ENCODE measurements at regions not wholly inside any gene's neighbourhood (a gene's known extent, or its start where the extent isn't known, plus 50 kb on each side); places are given as distances from the start of the nearest gene placed in this dataset.

- Mint-ChIP-seq H3K27ac (no peak overlapping the region), H3K4me1 (no peaks in the 10 kb centered on the region), H3K27me3 (peaks cover 37% of the 10 kb centered on the region), H3K9me3 (no peaks in the 10 kb centered on the region), H3K4me3 (no peak overlapping the region)
- DNase-seq (no peak), ATAC-seq (no peak)
Observed at GRCh38 chr13:100818711-100819110, 144.1 kb upstream of the TMTC4 start.

DNA sequence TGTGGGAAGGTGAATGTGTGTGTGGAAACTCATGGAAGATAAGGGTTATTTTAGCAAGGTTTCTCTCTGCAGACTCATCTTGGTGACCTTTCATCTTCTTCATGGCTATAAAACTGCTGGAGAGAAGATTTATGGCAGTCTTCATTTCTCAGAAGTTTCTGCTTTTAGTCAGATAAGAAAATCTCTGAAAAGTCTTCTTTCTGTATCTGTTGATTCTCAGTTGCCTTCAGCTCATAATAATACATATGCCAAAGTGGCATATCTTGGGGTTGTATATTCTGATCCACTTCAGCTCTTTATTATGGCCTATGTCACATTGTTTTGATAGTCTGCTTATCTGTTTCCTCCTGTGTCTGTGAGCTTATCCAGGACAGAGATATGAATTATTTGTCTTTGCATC, 143.3 kb upstream of the TMTC4 start:
- ATAC-seq (no peak), DNase-seq (no peak)
- H3K9me3 Mint-ChIP-seq: no peaks in the 10 kb centered on the region
- H3K27ac Mint-ChIP-seq: no peak overlapping the region
- H3K4me3 Mint-ChIP-seq: no peak overlapping the region
- H3K27me3 Mint-ChIP-seq: peaks cover 39% of the 10 kb centered on the region
- no peaks in the 10 kb centered on the region for H3K4me1 Mint-ChIP-seq

GRCh38 chr13:100815476-100816046, 141.0 kb upstream of the TMTC4 start:
- Mint-ChIP-seq H3K4me1 (no peaks in the 10 kb centered on the region), H3K27ac (no peak overlapping the region), H3K27me3 (peaks cover 52% of the 10 kb centered on the region), H3K9me3 (no peaks in the 10 kb centered on the region), H3K4me3 (no peak overlapping the region)
- DNase-seq (no peak), ATAC-seq (no peak)

GRCh38 chr13:100812982-100813584, 138.5 kb upstream of the TMTC4 start:
- Mint-ChIP-seq H3K27me3 (peaks cover 54% of the 10 kb centered on the region), H3K4me3 (no peak overlapping the region), H3K27ac (no peak overlapping the region), H3K9me3 (no peaks in the 10 kb centered on the region), H3K4me1 (no peaks in the 10 kb centered on the region)
- DNase-seq (no peak), ATAC-seq (no peak)

DNA sequence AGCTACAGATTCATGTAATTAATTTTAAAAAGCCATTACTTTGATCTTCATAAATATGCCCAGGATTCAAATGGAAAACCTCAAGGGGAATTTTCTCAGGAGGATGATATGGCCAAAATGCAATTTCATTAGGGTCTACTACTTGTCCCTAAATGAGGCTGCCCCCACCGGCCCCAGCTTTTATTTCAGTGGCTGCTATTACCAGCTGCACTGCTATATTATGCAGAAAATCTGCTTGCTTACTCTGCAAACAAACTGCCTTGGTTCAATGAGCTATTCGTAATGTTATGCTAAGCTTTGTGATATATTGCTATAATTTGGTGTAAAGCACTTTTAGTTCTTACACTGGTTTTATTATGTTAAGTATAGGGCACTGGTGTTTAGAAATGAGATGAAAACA, 137.3 kb upstream of the TMTC4 start:
- ATAC-seq (no peak), DNase-seq (no peak)
- Mint-ChIP-seq H3K4me1 (no peaks in the 10 kb centered on the region), H3K27ac (no peak overlapping the region), H3K4me3 (no peak overlapping the region), H3K27me3 (peaks cover 50% of the 10 kb centered on the region), H3K9me3 (no peaks in the 10 kb centered on the region)

GRCh38 chr13:100811024-100811865, 136.7 kb upstream of the TMTC4 start:
- H3K27ac Mint-ChIP-seq: no peak overlapping the region

DNA sequence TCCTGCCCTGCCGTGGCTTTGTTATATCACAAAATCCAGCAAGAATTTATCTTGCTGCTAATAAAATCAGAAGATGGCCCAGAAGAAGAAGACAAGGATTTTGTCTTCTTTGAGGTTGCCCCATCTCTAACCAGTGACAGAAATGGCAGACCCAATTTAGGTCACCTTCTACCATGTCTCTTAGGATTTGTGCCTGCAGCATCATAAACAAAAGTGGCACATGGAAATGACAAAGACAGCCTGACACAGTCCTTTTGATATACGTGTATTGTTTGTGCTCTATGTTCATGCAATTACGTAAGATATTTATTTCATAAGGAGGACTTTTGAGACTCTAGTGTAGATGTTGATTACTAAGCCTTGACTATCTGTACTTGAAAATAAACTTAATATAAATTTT, 135.9 kb upstream of the TMTC4 start:
- ATAC-seq (no peak), DNase-seq (no peak)
- Mint-ChIP-seq H3K9me3 (no peaks in the 10 kb centered on the region), H3K27me3 (peaks cover 54% of the 10 kb centered on the region), H3K4me1 (no peaks in the 10 kb centered on the region), H3K27ac (no peak overlapping the region), H3K4me3 (no peak overlapping the region)

More at GRCh38 chr13:100811024-100811865, 136.7 kb upstream of the TMTC4 start:
- H3K4me1 Mint-ChIP-seq: no peaks in the 10 kb centered on the region
- DNase-seq (no peak), ATAC-seq (no peak)
- H3K9me3 Mint-ChIP-seq: no peaks in the 10 kb centered on the region
- H3K27me3 Mint-ChIP-seq: peaks cover 53% of the 10 kb centered on the region
- no peak overlapping the region for H3K4me3 Mint-ChIP-seq

DNA sequence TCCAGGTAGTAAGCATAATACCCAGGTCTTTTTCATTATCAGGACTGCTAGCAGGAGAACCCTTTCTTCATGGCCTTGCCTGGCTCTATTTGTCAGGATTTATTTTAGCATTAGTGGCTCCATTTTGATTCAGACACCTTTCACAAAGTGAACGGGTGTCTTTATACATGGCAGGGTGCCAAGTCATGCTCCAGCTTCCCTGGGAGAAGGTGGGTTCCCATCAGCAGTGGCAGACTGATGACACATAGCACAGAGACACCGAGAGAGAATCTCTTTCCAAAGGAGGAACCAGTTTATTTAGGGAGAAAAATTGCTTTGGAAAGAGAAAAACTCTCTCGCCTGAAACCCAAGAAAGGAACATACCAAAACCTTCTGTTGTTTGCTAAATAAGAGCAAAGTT, 135.3 kb upstream of the TMTC4 start:
- peaks cover 49% of the 10 kb centered on the region for H3K27me3 Mint-ChIP-seq
- DNase-seq (no peak), ATAC-seq (no peak)
- no peaks in the 10 kb centered on the region for H3K4me1 Mint-ChIP-seq
- H3K9me3 Mint-ChIP-seq: no peaks in the 10 kb centered on the region
- H3K4me3 Mint-ChIP-seq: no peak overlapping the region
- no peak overlapping the region for H3K27ac Mint-ChIP-seq

- peaks cover 44% of the 10 kb centered on the region for H3K27me3 Mint-ChIP-seq
- H3K9me3 Mint-ChIP-seq: no peaks in the 10 kb centered on the region
- ATAC-seq (no peak), DNase-seq (no peak)
- H3K27ac Mint-ChIP-seq: no peak overlapping the region
- no peaks in the 10 kb centered on the region for H3K4me1 Mint-ChIP-seq
- no peak overlapping the region for H3K4me3 Mint-ChIP-seq
Observed at GRCh38 chr13:100809129-100809390, 134.5 kb upstream of the TMTC4 start.

DNA sequence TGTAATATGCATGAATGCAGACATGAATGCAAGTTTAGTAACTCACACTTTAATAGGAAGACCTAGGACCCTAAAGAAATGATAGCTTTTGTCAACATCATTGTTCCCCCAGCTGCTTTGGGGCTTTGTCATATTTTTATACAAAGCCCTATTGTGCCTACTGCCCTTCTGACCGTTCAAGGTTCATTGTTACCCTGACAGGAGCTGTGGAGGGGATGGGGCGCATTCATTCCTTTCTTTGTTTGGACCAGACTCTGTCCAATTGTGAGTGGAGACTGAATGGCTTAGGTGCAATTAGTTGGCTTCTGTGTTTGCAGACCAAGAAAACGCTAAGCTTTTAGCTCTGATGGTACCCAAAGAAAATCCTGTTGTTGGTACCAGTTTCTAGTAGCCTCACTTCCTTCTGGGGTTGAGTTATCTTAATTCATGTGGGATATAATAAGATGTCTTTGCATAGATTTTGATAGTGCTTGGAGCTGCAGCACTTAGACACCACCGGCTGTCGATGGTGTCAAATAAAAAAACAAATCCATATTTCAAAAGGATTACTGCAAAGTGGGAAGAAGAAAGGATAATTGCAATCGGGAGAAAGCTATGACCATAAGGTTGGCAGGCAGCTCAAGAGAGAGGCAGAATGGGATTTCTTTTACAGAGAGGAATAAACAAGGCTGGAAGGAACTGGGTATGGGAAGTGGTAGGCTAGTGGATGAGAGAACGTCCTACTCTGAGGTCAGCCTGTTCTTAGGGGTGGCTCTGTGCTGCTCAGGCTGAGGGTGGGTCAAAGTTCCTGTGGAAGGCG, 133.9 kb upstream of the TMTC4 start:
- Mint-ChIP-seq H3K4me1 (no peaks in the 10 kb centered on the region), H3K9me3 (no peaks in the 10 kb centered on the region), H3K4me3 (no peak overlapping the region), H3K27me3 (peaks cover 44% of the 10 kb centered on the region), H3K27ac (peak overlapping the region in 1 of 2 donors; percentile 21)
- DNase-seq (no peak), ATAC-seq (no peak)

DNA sequence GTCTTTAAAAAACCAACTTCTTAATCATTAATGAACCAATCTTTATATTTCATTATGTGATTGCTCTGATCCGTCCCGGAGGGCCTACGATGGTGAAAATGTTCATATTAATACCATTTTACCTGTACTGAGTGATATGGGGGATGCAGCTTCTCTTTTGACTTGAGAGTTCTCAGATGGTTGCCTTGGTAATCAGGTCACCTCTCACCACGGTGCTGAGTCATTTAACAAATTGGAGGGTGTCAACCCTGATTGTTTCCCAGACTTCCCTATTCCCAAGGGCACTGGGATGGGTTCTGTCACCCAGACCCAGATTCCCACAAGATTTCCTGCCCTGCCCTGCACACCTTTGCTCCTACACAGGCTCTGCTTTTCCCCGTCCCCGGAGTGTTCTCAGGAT, 128.5 kb upstream of the TMTC4 start:
- H3K27ac Mint-ChIP-seq: no peak overlapping the region
- peaks cover 24% of the 10 kb centered on the region for H3K27me3 Mint-ChIP-seq
- DNase-seq (no peak), ATAC-seq (no peak)
- H3K9me3 Mint-ChIP-seq: no peaks in the 10 kb centered on the region
- no peak overlapping the region for H3K4me3 Mint-ChIP-seq
- H3K4me1 Mint-ChIP-seq: no peaks in the 10 kb centered on the region

DNA sequence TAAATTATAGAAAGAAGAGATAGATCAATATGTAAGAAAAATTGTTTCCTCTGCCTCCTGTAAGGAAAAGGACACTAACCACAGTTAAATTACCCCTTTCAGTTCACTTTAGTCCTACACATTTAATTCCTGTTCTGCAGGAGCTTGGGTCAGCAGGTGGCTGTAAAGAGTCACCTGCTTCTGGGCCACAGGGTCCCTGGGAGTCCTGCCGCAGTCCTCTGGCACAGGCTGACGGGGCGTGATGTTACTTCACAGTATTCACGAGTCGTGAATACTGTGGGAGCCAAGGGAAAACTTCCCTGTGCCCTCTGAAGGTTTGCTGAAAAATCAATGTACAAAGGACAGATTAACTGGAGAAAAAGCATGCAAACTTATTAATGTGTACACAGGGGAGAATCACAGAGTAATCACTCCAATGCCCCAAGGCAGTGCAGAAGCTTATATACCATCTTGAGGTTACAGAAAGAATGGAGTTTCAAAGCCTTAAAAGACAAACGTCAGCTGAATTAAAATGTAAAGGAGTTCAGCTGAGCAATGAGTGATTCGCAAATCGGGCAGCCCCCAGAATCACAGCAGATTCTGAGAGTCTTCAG, 125.8 kb upstream of the TMTC4 start:
- Mint-ChIP-seq H3K4me1 (no peaks in the 10 kb centered on the region), H3K4me3 (no peak overlapping the region), H3K27ac (no peak overlapping the region), H3K27me3 (peaks cover 28% of the 10 kb centered on the region), H3K9me3 (peaks cover 0 to 16% of the 10 kb centered on the region in 2 donors)
- DNase-seq: no peak
- ATAC-seq: no peak

GRCh38 chr13:100798739-100799361, 124.3 kb upstream of the TMTC4 start:
- H3K27ac Mint-ChIP-seq: peak overlapping the region in 1 of 2 donors; percentile 13
- no peak for ATAC-seq
- H3K4me1 Mint-ChIP-seq: no peaks in the 10 kb centered on the region
- no peak for DNase-seq
- H3K27me3 Mint-ChIP-seq: peaks cover 28% of the 10 kb centered on the region
- peaks cover 0 to 28% of the 10 kb centered on the region in 2 donors for H3K9me3 Mint-ChIP-seq
- H3K4me3 Mint-ChIP-seq: no peak overlapping the region

GRCh38 chr13:100797921-100798320, 123.3 kb upstream of the TMTC4 start:
- Mint-ChIP-seq H3K27me3 (peaks cover 28% of the 10 kb centered on the region), H3K4me1 (no peaks in the 10 kb centered on the region), H3K4me3 (no peak overlapping the region), H3K9me3 (peaks cover 6 to 30% of the 10 kb centered on the region in 2 donors), H3K27ac (peak overlapping the region in 1 of 2 donors; percentile 72)
- DNase-seq (no peak), ATAC-seq (no peak)

DNA sequence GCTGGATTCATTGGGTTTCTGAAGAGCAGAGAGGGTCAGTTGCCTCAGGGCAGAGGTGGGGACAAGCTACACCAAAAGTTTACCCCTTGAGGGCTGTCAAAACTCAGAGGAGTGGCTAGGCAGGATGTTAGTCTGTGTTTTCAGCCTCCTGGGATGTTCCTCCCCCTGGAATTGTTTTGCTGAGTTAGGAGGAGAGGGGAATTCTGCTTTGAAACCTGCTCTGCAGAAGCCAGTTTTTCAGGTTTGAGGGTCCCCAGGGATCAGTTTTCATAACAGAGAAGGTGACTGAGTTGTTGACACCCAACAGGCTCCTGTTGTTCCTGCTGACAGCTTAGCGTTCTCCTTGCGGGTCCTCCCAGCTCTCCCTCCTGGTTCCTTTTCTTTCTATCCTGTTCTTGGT, 121.9 kb upstream of the TMTC4 start:
- H3K27ac Mint-ChIP-seq: no peak overlapping the region
- DNase-seq (no peak), ATAC-seq (no peak)
- H3K4me1 Mint-ChIP-seq: no peaks in the 10 kb centered on the region
- H3K9me3 Mint-ChIP-seq: peaks cover 11 to 38% of the 10 kb centered on the region in 2 donors
- H3K4me3 Mint-ChIP-seq: no peak overlapping the region
- peaks cover 34% of the 10 kb centered on the region for H3K27me3 Mint-ChIP-seq

All from stimulated activated naive CD8-positive, alpha-beta T cell treated with anti-CD3 and anti-CD28 coated beads, Interleukin-15, amount 100 ng/mL, for 72 hours (primary cell).